HG02981 (cell line): ENCODE measurements at regions not wholly inside any gene's neighbourhood (a gene's known extent, or its start where the extent isn't known, plus 50 kb on each side); places are given as distances from the start of the nearest gene placed in this dataset.
"Not testable (repeated sequence)": the region's sequence is repeated elsewhere in the genome, so short reads cannot be mapped to it uniquely, and the experiment has no call there.

Source experiments
- ATAC-seq: cut with Tn5 transposase; IDR thresholded peaks from one replicate; pipeline ENCODE4 v1.9.1; 2021; ENCODE audit warnings: mild to moderate bottlenecking, moderate library complexity; ENCODE audit not compliant: unreplicated experiment

DNA sequence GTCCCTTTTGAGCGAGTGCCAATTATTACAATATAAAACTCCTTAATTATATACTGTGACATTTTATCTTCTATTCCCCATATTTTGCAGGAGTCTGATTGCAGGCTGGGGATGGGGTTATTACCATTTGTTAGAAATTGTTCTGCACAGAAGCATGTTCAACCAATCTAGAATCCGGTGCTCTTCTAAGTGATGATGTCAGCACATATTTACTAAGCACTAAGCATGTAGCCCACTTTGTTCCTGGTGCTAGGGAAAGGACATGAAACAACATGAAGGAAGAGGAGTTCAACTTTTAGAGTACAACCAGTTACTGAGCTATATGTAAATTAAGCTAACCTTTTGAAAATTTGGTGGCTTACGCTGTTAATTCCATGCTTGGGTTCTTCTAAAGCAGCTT, 52.8 kb upstream of the IL1RAPL2 start:
- ATAC-seq = no peak

DNA sequence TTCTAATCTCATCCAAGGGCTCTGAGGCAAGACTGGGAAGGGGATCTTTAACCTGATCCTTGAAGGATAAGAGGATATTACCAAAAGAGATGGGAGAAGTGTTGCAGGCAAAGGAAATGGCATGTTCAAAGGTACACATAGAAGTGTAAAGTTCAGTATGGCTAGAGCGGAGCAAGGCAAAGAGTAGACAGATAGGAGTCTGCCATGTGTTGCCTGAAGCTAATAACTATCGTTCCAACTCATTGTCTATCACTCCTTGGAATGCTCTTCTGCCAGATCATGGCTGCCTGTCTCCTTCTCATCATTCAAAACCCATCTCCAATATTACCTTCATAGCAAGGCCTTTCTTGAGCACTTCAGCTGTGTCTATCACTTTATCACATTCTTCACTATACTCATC, 55.2 kb upstream of the IL1RAPL2 start:
- ATAC-seq = no peak

DNA sequence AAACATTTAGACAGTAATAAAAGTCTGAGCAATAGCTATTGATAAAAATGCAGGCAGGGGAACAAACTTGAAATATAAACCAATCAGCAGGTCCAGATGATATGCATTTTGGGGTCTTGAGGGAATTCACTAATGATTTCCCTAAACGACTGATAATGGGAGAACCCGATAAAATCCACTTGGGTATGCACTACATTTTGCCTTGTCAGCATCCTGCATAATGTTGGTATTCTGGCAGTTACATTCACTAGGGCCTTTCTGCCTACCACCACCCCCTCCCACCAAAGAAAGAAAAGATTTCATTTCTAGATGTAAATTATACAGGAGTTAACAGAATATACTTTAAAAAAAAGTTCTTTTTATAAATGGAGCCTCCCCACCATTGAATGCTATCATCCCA, 63.5 kb upstream of the IL1RAPL2 start:
- no peak for ATAC-seq

DNA sequence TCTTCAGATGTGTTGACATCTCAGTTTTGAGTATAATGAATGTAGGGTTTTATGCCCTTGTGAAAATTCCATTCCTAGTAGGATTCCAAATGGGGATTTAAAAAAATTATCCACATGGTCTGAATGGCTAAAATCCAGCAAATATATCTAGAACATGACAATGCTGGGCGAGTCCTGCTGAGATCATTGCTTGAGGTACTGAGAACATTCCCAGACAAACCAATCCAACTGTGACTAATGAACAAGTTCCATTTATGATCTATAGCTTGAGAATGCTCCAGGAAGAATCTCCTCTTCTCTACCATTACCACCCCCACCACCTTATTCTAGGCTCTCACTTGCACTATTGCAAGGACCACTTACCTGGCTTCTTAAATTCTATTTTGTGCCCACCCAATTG, 77.2 kb upstream of the IL1RAPL2 start:
- no peak for ATAC-seq

DNA sequence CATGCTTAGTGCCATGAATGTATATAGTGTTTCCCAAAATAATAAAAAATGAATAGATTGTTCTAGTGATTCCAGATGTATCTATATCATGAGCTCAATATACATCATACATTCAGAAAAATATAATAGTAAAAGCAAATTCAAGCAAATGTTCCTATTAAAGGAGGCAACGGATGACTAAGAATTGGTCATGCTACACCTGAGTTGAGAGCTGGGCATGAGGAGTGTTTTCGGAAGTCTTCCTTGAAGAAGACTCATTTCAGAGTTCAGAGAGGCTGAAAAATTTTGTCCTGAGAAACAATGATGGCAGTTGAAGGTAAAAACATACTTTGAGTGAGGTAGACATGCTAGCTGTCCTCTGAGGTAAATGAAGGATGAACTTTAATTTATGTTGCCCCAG, 79.3 kb upstream of the IL1RAPL2 start:
- no peak for ATAC-seq

DNA sequence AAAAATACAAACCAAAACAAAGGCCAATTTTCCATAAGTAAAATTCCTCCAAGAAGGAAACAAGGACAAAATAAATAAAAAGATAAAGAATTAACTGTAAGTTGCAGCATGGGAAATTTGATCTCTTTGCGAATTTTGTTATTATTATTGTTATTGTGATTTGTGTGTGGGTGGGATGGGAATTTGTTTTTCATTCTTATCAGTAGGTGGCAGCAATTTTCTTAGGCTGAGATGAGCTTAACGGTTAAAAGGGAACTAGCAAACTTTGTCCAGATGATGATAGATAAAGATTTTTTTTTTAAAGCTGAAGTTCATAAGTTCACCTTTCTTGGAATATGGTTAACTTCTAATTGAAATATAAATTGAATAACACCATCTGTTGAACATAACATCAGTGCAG, 83.2 kb upstream of the IL1RAPL2 start:
- ATAC-seq = no peak

DNA sequence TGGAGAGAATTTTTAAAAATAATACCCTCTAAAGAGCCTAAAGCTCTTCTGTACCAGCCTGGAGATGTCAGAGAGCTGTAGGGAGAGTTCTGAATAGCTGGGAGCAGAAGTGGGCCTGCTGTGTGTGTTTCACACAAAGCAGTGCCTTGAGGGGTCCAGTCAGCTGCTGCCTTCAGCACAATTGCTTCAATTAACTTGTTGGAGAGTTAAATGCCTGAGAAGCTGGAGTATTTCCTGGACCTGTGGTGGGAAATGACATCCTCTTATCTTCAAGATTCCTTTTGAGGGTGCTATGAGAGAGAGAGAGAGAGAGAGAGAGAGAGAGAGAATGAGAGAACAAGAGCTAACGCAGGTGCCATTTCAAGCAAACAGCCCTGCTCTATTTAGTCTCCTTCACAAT, 96.2 kb upstream of the IL1RAPL2 start:
- no peak for ATAC-seq

DNA sequence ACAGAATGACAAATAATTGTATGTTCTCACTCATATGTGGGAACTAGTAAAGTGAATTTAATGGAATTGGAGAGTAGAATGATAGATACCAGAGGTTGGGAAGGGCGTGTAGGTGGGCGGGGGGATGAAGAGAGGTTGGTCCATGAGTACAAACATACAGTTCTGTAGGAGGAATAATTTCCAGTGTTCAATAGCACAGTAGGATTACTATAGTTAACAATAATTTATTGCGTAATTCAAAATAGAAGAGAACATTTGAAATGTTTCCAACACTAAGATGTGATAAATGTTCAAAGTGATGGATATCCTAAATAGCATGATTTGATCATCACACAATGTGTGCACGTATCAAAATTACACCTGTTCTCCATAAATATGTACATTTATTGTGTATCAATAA, 106.2 kb upstream of the IL1RAPL2 start:
- ATAC-seq = no peak

DNA sequence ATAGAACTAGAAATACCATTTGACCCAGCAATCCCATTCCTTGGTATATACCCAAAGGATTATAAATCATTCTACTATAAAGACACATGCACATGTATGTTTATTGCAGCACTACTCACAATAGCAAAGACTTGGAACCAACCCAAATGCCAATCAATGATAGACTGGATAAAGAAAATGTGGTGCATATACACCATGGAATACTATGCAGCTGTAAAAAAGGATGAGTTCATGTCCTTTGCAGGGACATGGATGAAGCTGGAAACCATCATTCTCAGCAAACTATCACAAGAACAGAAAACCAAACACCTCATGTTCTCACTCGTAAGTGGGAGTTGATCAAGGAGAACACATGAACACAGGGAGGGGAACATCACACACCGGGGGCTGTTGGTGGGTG, 108.9 kb upstream of the IL1RAPL2 start:
- not testable (repeated sequence) for ATAC-seq

DNA sequence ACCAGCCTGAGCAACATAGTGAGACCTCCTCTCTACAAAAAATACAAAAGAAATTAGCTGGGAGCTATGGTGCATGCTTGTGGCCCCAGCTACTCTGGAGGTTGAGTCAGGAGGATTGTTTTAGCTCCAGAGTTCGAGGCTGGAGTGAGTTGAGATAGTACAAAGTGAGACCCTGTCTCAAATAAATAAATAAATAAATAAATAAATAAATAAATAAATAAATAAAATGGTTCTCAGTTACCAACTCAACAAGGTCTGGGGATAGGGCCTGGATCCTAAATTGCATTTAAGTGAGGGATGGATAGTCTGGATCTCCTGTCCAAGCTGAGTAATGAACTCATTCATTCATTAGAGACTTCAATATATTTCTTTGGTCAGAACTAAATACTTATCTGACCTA, 115.7 kb upstream of the IL1RAPL2 start:
- no peak for ATAC-seq

DNA sequence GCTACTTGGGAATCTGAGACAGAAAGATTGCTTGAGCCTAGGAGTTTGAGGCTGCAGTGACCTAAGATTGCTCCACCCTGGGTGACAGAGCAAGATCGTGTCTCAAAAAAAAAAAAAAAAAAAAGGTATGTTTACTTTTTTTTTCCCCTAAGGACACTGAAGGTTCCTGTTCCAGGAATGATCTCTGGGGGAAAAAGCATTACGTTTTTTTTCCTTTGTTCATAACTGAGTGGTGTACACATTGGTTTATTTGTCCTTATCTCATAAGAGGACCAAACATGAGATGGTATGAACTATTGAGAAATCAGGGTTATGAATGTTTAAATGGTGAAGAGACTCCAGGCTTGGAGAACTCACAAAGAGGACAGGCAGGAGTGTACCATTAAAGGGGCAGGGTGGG, 120.4 kb upstream of the IL1RAPL2 start:
- no peak for ATAC-seq

DNA sequence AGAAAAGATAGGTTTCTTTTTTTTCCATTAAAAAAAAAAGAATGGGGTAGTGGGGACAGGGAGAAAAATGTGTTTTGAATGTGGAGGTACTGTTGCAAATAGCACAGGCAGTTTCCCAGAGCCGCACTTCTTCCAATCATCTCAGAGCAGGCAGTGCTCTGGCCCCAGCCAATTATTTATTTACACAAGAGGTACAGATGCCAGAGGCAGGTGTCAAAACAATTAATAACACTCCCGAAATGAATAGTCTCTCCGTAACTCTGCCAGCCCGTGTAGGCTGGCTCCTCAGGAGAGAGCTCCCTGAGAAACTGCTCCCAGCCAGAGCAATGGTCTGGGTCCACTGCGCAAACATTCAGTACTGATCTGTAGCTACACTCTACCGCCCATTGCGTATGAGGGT, 130.8 kb upstream of the IL1RAPL2 start:
- ATAC-seq = no peak

DNA sequence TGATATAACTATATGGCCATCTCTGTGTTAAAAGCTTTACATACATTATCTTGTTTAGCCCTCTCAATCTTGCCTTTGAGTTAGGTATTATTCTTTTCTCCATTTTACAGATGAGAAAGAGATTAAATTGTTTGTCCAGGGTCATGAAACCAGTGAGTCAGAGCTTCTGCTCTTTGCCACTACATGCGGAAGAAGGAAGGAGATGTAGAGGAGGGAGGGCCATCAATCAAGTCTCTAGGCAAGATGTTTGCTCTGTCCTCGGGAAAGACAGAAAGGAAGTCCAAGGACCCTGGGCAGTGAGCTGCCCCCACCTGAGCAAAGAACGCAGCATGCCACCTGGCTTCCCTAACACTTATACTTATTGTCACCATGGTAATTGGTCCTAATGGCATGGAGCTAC, 133.7 kb upstream of the IL1RAPL2 start:
- no peak for ATAC-seq

DNA sequence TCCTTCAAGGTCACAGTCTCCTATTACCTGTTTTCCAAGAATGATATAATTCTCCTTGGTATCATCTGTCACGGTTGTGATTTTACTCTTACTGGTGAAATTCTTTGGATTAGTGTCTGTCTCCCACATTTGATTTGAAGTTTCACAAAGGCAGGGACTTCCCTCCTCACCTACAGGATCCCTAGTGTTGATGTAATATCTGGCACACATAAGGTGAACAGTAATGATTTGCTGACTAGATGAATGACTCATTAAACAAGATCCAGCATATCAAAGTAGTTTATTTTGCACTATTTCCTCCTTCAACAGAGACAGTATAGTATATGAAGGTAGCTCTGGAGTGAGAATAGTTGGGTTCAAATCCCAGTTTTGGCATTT, 135.3 kb upstream of the IL1RAPL2 start:
- no peak for ATAC-seq

DNA sequence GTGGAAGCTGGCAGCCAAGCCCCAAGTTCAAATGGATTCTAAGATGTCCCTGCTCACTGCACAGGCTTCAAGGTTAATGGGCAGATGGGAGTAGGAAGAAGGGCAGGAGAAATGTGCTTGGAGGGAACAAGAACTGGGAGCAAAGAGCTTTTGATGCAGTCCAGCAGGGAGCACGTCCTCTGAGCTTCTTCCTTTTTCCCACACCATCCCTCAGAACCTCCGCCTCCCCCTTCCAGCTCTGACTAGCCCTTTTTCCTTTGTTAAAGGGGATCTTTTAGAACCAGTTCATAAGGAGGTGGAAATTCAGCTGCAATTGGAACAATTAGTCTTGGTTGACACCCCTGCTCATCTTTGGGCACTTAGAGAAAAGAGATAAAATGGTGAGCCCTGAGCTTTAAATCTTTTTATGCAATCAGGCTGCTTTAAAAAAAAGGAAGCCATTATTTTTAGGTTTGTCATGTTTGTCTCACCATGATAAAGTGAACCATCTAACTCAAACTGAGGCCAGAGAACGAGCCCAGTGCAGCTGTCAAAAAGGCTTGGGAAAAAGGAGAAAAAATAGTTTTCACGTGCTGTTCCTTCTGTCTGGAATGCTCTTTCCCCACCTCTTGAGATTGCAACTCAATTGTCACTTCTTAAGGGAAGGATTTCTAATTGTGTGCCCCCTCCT, 135.8 kb upstream of the IL1RAPL2 start:
- ATAC-seq = no peak

DNA sequence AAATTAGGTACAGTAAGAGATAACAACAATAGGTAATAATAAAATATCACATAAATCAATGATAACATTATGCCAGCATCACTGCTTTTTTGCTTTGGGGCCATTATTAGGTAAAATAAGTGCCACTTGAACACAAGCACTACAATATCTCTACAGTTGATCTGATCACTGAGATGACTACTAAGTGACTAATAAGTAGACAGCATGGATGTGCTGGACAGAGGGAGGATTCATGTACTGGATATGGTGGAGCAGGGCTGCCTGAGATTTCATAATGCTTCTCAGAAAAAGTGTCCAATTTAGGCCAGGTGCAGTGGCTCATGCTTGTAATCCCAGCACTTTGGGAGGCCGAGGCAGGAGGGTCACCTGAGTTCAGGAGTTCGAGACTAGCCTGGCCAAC, 137.8 kb upstream of the IL1RAPL2 start:
- no peak for ATAC-seq

DNA sequence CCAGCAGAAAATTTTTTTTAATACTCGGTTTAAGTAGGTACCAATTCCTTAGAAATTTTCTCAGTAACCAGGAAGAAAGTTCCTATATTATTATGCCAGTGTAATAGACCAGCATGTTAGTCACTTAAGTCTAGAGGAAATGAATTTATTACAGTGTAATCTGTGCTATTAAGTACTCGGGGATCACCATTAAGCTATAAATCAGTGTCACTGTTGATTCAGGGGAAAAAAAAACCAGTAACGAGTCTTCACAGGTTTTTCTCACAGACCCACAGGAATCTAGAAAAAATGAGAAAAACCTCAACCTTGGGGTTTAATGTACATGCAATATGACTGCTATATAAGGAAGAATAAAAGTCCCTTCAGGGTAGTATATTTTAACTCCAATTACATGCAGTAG, 138.3 kb upstream of the IL1RAPL2 start:
- ATAC-seq = no peak

DNA sequence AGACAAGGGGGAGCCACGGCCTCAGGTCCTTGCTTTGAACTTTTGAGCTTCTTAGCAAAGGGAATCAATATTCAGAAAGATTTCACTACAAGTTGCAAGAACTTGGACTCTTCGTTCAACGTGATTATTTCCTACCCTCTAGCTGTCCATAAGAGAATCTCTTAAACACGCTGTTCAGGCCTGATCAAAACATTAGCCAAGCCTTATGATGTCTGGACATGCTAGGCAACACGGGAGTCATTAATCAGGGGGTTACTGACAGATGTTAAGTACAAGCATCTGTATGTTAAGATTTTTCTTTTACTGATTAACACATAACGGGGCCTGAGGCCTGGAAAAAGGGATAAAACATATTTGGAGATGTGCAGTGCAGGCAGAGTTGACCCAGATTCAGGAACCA, 138.9 kb upstream of the IL1RAPL2 start:
- no peak for ATAC-seq

DNA sequence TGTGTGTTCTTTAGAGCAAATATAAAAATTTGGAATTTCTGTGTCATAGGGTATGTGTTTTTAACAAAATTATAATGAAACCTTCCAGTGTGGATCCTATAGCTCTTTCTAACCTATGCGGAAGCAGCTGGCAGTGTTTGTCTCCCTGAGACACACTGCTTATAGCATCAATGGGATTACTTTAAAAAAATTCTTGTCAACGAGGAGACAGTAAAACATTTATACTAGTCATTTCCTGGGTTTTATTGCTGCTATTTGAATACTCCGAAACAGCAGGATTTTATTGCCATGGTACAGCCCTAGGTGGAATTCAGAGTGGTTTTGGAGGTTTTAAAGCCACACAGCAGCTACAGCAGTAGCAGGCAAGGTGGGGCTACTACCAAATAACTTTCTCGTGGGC, 145.1 kb upstream of the IL1RAPL2 start:
- no peak for ATAC-seq

DNA sequence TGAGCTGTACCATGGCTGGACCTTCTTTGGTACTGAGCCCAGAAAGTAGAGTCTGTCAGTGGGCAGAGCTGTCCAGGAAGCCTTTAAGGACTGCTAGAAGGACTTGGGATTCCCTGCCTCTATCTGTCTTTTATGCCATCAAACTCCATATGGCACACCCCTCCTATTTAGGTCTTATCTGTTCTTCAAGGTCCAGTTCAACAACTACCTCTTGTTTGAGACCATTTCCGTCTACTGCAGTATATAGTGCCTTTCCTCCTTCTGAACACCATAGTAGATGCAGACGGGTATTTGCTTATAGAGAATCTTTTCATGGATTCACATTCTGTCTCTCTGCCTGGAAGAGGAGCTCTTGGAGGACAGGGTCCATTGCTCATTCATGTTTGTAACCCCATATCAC, 146.1 kb upstream of the IL1RAPL2 start:
- no peak for ATAC-seq

DNA sequence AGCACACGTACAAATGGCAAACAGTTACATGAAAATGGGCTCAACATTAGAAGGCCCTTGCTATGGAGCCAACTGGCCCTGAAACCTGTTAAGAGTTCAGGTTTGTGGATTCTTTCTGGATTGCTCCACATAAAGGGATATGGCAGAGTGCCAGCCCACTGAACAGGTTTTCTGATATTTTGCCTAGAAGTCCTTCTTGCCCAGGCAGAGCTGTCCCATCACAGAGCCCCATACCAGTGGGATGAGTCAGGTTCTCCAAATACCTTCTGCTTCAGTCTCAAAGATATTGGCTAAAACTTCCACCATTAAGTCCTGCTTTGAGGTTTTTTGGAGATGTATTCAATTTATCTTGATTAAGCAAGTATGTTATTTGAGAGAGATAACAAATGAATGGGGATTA, 146.8 kb upstream of the IL1RAPL2 start:
- ATAC-seq = no peak

DNA sequence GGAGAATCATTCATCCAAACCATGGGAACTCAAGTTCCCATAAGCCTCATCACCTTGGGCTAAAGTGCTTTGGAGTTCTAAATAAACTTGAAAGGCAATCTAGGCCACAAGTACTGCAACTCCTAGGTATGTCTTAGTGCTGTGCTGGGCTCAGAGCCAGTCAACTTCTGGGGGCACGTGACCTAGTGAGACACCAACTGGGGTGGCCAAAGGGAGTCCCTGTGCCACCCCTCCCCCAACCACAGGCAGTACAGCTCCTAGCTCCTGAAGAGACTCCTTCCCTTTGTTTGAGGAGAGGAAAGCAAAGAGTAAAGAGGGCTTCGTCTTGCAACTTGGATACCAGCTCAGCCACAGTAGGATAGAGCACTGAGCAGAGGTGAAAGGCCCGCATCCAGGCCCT, 154.2 kb upstream of the IL1RAPL2 start:
- ATAC-seq = no peak

DNA sequence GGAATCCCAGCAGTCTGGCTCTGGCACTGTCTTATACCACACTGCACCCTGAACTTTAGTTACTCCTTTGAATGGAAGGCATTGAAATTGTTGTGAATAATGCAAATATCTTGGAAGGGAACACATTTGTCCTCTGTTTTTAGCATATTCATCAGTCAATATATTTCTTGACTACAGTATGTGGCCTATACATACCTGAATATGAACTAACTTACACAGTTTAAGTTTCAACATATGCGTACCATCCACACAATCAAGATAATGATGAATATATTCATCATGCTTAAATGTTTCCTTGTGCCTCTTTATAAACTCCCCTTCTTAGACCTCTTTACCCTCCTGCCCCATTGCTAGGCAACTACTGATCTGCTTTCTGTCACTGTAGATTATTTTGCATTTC, 145.7 kb upstream of the ESX1 start:
- no peak for ATAC-seq

DNA sequence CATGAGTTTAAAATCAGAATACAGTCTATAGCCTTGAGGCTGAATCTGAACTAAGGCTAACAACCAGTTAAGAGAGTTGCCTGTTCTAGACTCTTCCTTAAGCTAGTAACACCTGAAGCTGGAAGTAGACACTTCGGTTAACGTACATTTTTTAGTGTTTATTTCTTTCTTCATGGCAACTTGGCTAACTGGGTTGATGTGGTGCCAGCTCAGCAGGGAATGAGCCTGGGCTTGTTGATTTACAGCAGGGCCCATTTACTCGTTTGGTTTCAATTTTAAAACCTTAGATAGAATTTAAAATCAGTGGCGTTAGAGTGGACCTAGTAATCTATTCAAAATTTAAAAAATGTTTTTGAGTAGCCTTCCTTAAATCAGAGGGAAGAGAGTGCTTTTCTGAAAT, 137.6 kb upstream of the ESX1 start:
- ATAC-seq = no peak
